ENCODE measurements at regions not wholly inside any gene's neighbourhood (a gene's known extent, or its start where the extent isn't known, plus 50 kb on each side); places are given as distances from the start of the nearest gene placed in this dataset.

GRCh38 chr12:76223869-76224268 lies 124.3 kb downstream of the BBS10 start:
- TF ChIP-seq CTCF (IDR thresholded peaks at IDR 0.05), result no peak
- H3K9me3 ChIP-seq (ENCODE audit: control insufficient read depth, insufficient read depth, low read length), result no peaks in the 10 kb centered on the region
- H3K27me3 Mint-ChIP-seq (ENCODE audit: low read depth in 2 of 2), result peaks cover 7 to 31% of the 10 kb centered on the region in 2 donors
- H3K4me3 ChIP-seq (ENCODE audit: low read length), result no peak overlapping the region
- DNase-seq, result no peak
- no peak for ATAC-seq
- H3K27me3 ChIP-seq (ENCODE audit: control insufficient read depth, insufficient read depth, low read length), result no peaks in the 10 kb centered on the region
- H3K36me3 Mint-ChIP-seq, result no peaks in the 10 kb centered on the region
- H3K27ac Mint-ChIP-seq, result no peak overlapping the region
- H3K4me3 Mint-ChIP-seq, result no peak overlapping the region
- no peaks in the 10 kb centered on the region for H3K36me3 ChIP-seq (ENCODE audit: control insufficient read depth, insufficient read depth, low read length)
- no peaks in the 10 kb centered on the region for H3K9me3 Mint-ChIP-seq
- H3K4me1 ChIP-seq (ENCODE audit: control insufficient read depth, insufficient read depth, low read length), result no peaks in the 10 kb centered on the region
- intact Hi-C loops (cut with micrococcal nuclease), result no loop called here
- no peak overlapping the region for H3K27ac ChIP-seq (ENCODE audit: low read length)
- no peaks in the 10 kb centered on the region for H3K4me1 Mint-ChIP-seq

DNA sequence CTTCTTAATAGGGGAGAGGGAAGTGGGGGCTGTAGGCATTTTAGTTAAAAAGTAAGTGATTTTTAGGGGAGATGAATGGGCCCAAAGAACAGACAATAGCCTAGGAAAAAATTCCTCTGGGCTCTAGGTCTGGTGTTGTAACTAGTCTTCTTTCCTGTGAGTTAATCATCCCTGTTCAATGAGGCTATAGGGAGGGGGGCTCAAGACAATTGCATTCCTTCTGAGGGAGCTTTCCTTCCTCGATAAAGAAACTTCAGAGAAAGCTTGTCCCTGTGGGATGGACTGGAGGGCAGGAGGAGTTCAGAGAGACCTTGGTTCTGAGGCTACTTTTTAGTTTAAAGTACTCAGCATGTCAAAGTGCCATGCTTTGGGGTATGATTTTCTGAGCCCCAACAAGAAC lies 127.2 kb downstream of the BBS10 start:
- H3K36me3 ChIP-seq (ENCODE audit: control insufficient read depth, insufficient read depth, low read length), result no peaks in the 10 kb centered on the region
- no peaks in the 10 kb centered on the region for H3K9me3 ChIP-seq (ENCODE audit: control insufficient read depth, insufficient read depth, low read length)
- no peak for DNase-seq
- H3K27ac Mint-ChIP-seq, result no peak overlapping the region
- no peaks in the 10 kb centered on the region for H3K4me1 ChIP-seq (ENCODE audit: control insufficient read depth, insufficient read depth, low read length)
- H3K27me3 ChIP-seq (ENCODE audit: control insufficient read depth, insufficient read depth, low read length), result no peaks in the 10 kb centered on the region
- no peak overlapping the region for H3K4me3 Mint-ChIP-seq
- no peak overlapping the region for H3K27ac ChIP-seq (ENCODE audit: low read length)
- WGBS (ENCODE audit: insufficient coverage), result 72% methylated on average over 1 of the region's 1 CpG
- intact Hi-C loops (cut with micrococcal nuclease), result no loop called here
- no peak for TF ChIP-seq CTCF (IDR thresholded peaks at IDR 0.05)
- no peaks in the 10 kb centered on the region for H3K36me3 Mint-ChIP-seq
- no peaks in the 10 kb centered on the region for H3K9me3 Mint-ChIP-seq
- no peak overlapping the region for H3K4me3 ChIP-seq (ENCODE audit: low read length)
- no peak for ATAC-seq
- H3K27me3 Mint-ChIP-seq (ENCODE audit: low read depth in 2 of 2), result peaks cover 11 to 14% of the 10 kb centered on the region in 2 donors
- H3K4me1 Mint-ChIP-seq, result no peaks in the 10 kb centered on the region

DNA sequence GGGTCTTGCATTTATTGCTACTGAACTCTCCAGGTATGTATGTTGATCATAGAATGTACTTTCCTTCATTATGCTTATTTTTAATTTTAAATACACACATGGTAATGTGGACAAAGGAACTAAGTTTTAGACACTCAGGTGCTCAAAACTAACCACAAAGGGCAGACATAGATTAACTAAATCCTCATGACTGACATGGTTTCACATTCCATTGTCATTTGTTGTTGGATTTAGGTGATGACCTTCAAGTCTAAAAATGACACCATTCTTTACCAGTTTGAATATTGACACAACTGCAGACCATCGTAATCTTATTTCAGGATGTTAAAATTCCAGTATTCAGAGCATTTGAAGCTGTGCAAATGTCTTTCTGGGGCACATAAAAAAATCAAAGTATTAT lies 128.4 kb downstream of the BBS10 start:
- no peak for TF ChIP-seq CTCF (IDR thresholded peaks at IDR 0.05)
- no peaks in the 10 kb centered on the region for H3K36me3 ChIP-seq (ENCODE audit: control insufficient read depth, insufficient read depth, low read length)
- WGBS (ENCODE audit: insufficient coverage), result 93% methylated on average over 1 of the region's 1 CpG
- Mint-ChIP-seq H3K27ac (no peak overlapping the region), H3K36me3 (no peaks in the 10 kb centered on the region), H3K27me3 (ENCODE audit: low read depth in 2 of 2) (peaks cover 6 to 14% of the 10 kb centered on the region in 2 donors), H3K4me1 (no peaks in the 10 kb centered on the region), H3K4me3 (no peak overlapping the region), H3K9me3 (no peaks in the 10 kb centered on the region)
- H3K4me3 ChIP-seq (ENCODE audit: low read length), result no peak overlapping the region
- no peak for ATAC-seq
- no peaks in the 10 kb centered on the region for H3K4me1 ChIP-seq (ENCODE audit: control insufficient read depth, insufficient read depth, low read length)
- no peak overlapping the region for H3K27ac ChIP-seq (ENCODE audit: low read length)
- no peaks in the 10 kb centered on the region for H3K27me3 ChIP-seq (ENCODE audit: control insufficient read depth, insufficient read depth, low read length)
- intact Hi-C loops (cut with micrococcal nuclease), result no loop called here
- no peak for DNase-seq
- no peaks in the 10 kb centered on the region for H3K9me3 ChIP-seq (ENCODE audit: control insufficient read depth, insufficient read depth, low read length)

DNA sequence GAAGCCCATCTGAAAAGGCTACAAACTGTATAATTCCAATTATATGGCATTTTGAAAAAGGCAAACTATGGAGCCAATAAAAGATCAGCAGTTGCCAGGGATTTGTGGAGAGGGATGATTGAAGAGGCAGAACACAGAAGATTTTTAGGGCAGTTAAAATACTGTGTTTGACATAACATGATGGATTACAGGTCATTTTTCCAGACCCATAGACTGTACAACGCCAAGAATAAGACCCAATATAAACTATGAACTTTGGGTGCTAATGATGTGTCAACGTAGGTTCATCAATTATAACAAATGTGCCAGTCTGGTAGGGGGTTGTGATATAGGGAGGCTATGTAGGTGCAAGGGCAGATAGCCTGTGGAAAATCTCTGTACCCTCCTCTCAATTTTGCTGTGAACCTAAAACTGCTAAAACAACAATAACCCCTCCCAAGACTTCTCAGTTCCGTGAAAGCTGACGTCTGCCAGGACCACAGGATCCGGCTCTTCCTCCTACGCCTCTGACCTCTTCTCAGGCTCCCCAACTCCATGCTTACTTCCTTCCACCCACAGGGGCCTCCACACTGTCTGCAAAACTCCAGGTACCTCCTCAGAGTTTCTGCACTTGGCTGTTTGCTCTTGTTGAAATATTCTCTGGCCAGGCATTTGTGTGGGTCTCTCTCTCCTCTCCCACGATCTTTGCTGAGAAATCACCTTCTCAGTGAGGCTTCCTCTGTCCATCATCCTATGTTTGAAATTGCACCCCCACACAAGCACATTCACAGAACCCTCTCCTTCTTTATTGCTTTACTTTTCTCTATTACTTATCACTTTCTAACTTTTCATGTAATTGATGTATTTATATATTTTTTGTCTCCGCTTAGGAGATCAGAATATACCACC lies 131.4 kb downstream of the BBS10 start:
- no peak for TF ChIP-seq CTCF (IDR thresholded peaks at IDR 0.05)
- no peak for ATAC-seq
- H3K9me3 Mint-ChIP-seq, result no peaks in the 10 kb centered on the region
- no peaks in the 10 kb centered on the region for H3K36me3 Mint-ChIP-seq
- 78% methylated on average over 6 of the region's 8 CpGs for WGBS (ENCODE audit: insufficient coverage)
- Histone ChIP-seq H3K36me3 (ENCODE audit: control insufficient read depth, insufficient read depth, low read length) (no peaks in the 10 kb centered on the region), H3K9me3 (ENCODE audit: control insufficient read depth, insufficient read depth, low read length) (no peaks in the 10 kb centered on the region), H3K27me3 (ENCODE audit: control insufficient read depth, insufficient read depth, low read length) (no peaks in the 10 kb centered on the region), H3K4me1 (ENCODE audit: control insufficient read depth, insufficient read depth, low read length) (no peaks in the 10 kb centered on the region), H3K4me3 (ENCODE audit: low read length) (no peak overlapping the region), H3K27ac (ENCODE audit: low read length) (no peak overlapping the region)
- H3K27ac Mint-ChIP-seq, result no peak overlapping the region
- no peak overlapping the region for H3K4me3 Mint-ChIP-seq
- peaks cover 6% of the 10 kb centered on the region in 2 donors for H3K27me3 Mint-ChIP-seq (ENCODE audit: low read depth in 2 of 2)
- H3K4me1 Mint-ChIP-seq, result no peaks in the 10 kb centered on the region
- DNase-seq, result no peak
- intact Hi-C loops (cut with micrococcal nuclease), result no loop called here

All from natural killer cell (primary cell).